Karpas-422 (cell line): ENCODE measurements at regions not wholly inside any gene's neighbourhood (a gene's known extent, or its start where the extent isn't known, plus 50 kb on each side); places are given as distances from the start of the nearest gene placed in this dataset.

ENCODE experiments used
- DNase-seq: peaks from one replicate; pipeline ENCODE4 v3.0.0-alpha.2; 2015
- H2AFZ ChIP-seq: fragments of 200-600 bp; sonication (generic); 2 replicates; pipeline ENCODE4 v1.6.1; 2014; ENCODE audit warnings: antibody characterized with exemption, low read length, mixed read lengths
- H3K27ac ChIP-seq: fragments of 200-600 bp; sonication (generic); 2 replicates; pipeline ENCODE4 v1.5.1; 2014; ENCODE audit warnings: mild to moderate bottlenecking, low read length, moderate library complexity
- H3K27me3 ChIP-seq: fragments of 200-600 bp; sonication (generic); 2 replicates; pipeline ENCODE4 v1.6.1; 2014; ENCODE audit warnings: low read length, mixed read lengths
- H3K36me3 ChIP-seq: fragments of 200-600 bp; sonication (generic); 2 replicates; pipeline ENCODE4 v1.6.1; 2014; ENCODE audit warnings: low read length, mixed read lengths; ENCODE audit not compliant: insufficient read depth
- H3K4me1 ChIP-seq: fragments of 200-600 bp; sonication (generic); 2 replicates; pipeline ENCODE4 v1.6.1; 2014; ENCODE audit warnings: mild to moderate bottlenecking, low read length, mixed read lengths
- H3K4me2 ChIP-seq: fragments of 200-600 bp; sonication (generic); 2 replicates; pipeline ENCODE4 v1.6.1; 2014; ENCODE audit warnings: low read length, low read depth, mild to moderate bottlenecking; ENCODE audit not compliant: poor library complexity, severe bottlenecking
- H3K4me3 ChIP-seq: fragments of 200-600 bp; sonication (generic); 2 replicates; pipeline ENCODE4 v1.5.1; 2014; ENCODE audit warnings: mild to moderate bottlenecking, antibody characterized with exemption, low read length, mixed read lengths
- H3K79me2 ChIP-seq: fragments of 200-600 bp; sonication (generic); 2 replicates; pipeline ENCODE4 v1.6.1; 2014; ENCODE audit warnings: mild to moderate bottlenecking, low read length, mixed read lengths
- H3K9ac ChIP-seq: fragments of 200-600 bp; sonication (generic); 2 replicates; pipeline ENCODE4 v1.6.0; 2014; ENCODE audit warnings: low read length
- H3K9me2 ChIP-seq: fragments of 200-600 bp; sonication (generic), shearing (Covaris generic); replicated peaks from 2 replicates; pipeline ENCODE4 v1.6.0; 2014; ENCODE audit warnings: mild to moderate bottlenecking, low read length, moderate library complexity; ENCODE audit not compliant: insufficient read depth
- H3K9me3 ChIP-seq: fragments of 300-700, 200-600 bp; sonication (generic); 2 replicates; pipeline ENCODE4 v1.6.1; 2014; ENCODE audit warnings: low read length, mixed read lengths
- H4K20me1 ChIP-seq: fragments of 200-600 bp; sonication (generic); 2 replicates; pipeline ENCODE4 v1.6.1; 2014; ENCODE audit warnings: mild to moderate bottlenecking, antibody characterized with exemption, low read length, low read depth; ENCODE audit not compliant: insufficient read depth

- no peak overlapping the region for H2AFZ ChIP-seq
- no peak for DNase-seq
These were observed 502.8 kb upstream of the GOT2 start for GRCh38 chr16:59236804-59237458.

GRCh38 chr16:59224401-59224800, 490.3 kb upstream of the GOT2 start:
- no peak for DNase-seq
- H4K20me1 ChIP-seq = no peaks in the 10 kb centered on the region

More at GRCh38 chr16:59236804-59237458, 502.8 kb upstream of the GOT2 start:
- Histone ChIP-seq H3K27me3 (no peaks in the 10 kb centered on the region), H3K27ac (no peak overlapping the region), H3K9ac (no peak overlapping the region), H3K79me2 (no peaks in the 10 kb centered on the region), H3K36me3 (no peaks in the 10 kb centered on the region), H3K9me3 (no peaks in the 10 kb centered on the region), H4K20me1 (no peaks in the 10 kb centered on the region), H3K9me2 (no peaks in the 10 kb centered on the region), H3K4me3 (no peak overlapping the region), H3K4me1 (no peaks in the 10 kb centered on the region), H3K4me2 (no peak overlapping the region)

GRCh38 chr16:59220011-59220410, 485.9 kb upstream of the GOT2 start:
- no peak overlapping the region for H2AFZ ChIP-seq
- H3K79me2 ChIP-seq = no peaks in the 10 kb centered on the region
- H3K27me3 ChIP-seq = no peaks in the 10 kb centered on the region
- H3K9me2 ChIP-seq = no peaks in the 10 kb centered on the region
- no peaks in the 10 kb centered on the region for H3K4me1 ChIP-seq
- no peak for DNase-seq
- no peaks in the 10 kb centered on the region for H4K20me1 ChIP-seq
- H3K4me2 ChIP-seq = no peak overlapping the region
- H3K9ac ChIP-seq = no peak overlapping the region
- no peaks in the 10 kb centered on the region for H3K9me3 ChIP-seq
- H3K36me3 ChIP-seq = no peaks in the 10 kb centered on the region
- H3K27ac ChIP-seq = no peak overlapping the region
- no peak overlapping the region for H3K4me3 ChIP-seq

More at GRCh38 chr16:59224401-59224800, 490.3 kb upstream of the GOT2 start:
- H3K27ac ChIP-seq = no peak overlapping the region
- H3K9me2 ChIP-seq = no peaks in the 10 kb centered on the region
- H3K9ac ChIP-seq = no peak overlapping the region
- H2AFZ ChIP-seq = no peak overlapping the region
- no peak overlapping the region for H3K4me2 ChIP-seq
- no peaks in the 10 kb centered on the region for H3K9me3 ChIP-seq
- H3K4me3 ChIP-seq = no peak overlapping the region
- no peaks in the 10 kb centered on the region for H3K4me1 ChIP-seq
- no peaks in the 10 kb centered on the region for H3K79me2 ChIP-seq
- H3K27me3 ChIP-seq = no peaks in the 10 kb centered on the region
- no peaks in the 10 kb centered on the region for H3K36me3 ChIP-seq

GRCh38 chr16:59216291-59216690, 482.2 kb upstream of the GOT2 start:
- DNase-seq = no peak
- H3K79me2 ChIP-seq = no peaks in the 10 kb centered on the region
- H3K36me3 ChIP-seq = no peaks in the 10 kb centered on the region
- H3K4me3 ChIP-seq = no peak overlapping the region
- H4K20me1 ChIP-seq = no peaks in the 10 kb centered on the region
- peaks cover 2% of the 10 kb centered on the region; the same call in 1 of the 2 replicates for H3K27me3 ChIP-seq
- H3K9me2 ChIP-seq = no peaks in the 10 kb centered on the region
- no peak overlapping the region for H3K27ac ChIP-seq
- H3K9ac ChIP-seq = no peak overlapping the region
- H3K9me3 ChIP-seq = no peaks in the 10 kb centered on the region
- no peak overlapping the region for H3K4me2 ChIP-seq
- H2AFZ ChIP-seq = no peak overlapping the region
- H3K4me1 ChIP-seq = peaks cover 2% of the 10 kb centered on the region; the same call in 1 of the 2 replicates

- Histone ChIP-seq H3K4me1 (peaks cover 2% of the 10 kb centered on the region; the same call in 1 of the 2 replicates), H3K4me2 (no peak overlapping the region), H3K9ac (no peak overlapping the region), H3K36me3 (no peaks in the 10 kb centered on the region), H3K9me2 (no peaks in the 10 kb centered on the region), H3K9me3 (no peaks in the 10 kb centered on the region), H3K4me3 (no peak overlapping the region), H3K27ac (no peak overlapping the region), H3K27me3 (peaks cover 2% of the 10 kb centered on the region; the same call in 1 of the 2 replicates), H3K79me2 (no peaks in the 10 kb centered on the region), H2AFZ (no peak overlapping the region), H4K20me1 (no peaks in the 10 kb centered on the region)
- no peak for DNase-seq
These were observed 480.3 kb upstream of the GOT2 start for GRCh38 chr16:59214455-59214854.

- Histone ChIP-seq H3K79me2 (no peaks in the 10 kb centered on the region), H3K4me1 (peaks cover 2% of the 10 kb centered on the region; the same call in 1 of the 2 replicates), H2AFZ (no peak overlapping the region), H3K9me3 (no peaks in the 10 kb centered on the region), H3K27ac (no peak overlapping the region), H3K9ac (no peak overlapping the region), H3K36me3 (no peaks in the 10 kb centered on the region), H3K9me2 (no peaks in the 10 kb centered on the region), H4K20me1 (no peaks in the 10 kb centered on the region), H3K4me2 (no peak overlapping the region), H3K4me3 (no peak overlapping the region), H3K27me3 (peaks cover 2% of the 10 kb centered on the region; the same call in 1 of the 2 replicates)
- DNase-seq = no peak
These were observed 479.8 kb upstream of the GOT2 start for GRCh38 chr16:59213952-59214351.

GRCh38 chr16:59212492-59213024, 478.4 kb upstream of the GOT2 start:
- peaks cover 2% of the 10 kb centered on the region; the same call in 1 of the 2 replicates for H3K27me3 ChIP-seq
- no peaks in the 10 kb centered on the region for H4K20me1 ChIP-seq
- H3K9me3 ChIP-seq = no peaks in the 10 kb centered on the region
- H3K9me2 ChIP-seq = no peaks in the 10 kb centered on the region
- no peak for DNase-seq
- no peak overlapping the region for H3K27ac ChIP-seq
- no peak overlapping the region for H3K4me3 ChIP-seq
- H2AFZ ChIP-seq = no peak overlapping the region
- no peaks in the 10 kb centered on the region for H3K79me2 ChIP-seq
- H3K9ac ChIP-seq = no peak overlapping the region
- H3K4me2 ChIP-seq = no peak overlapping the region
- no peaks in the 10 kb centered on the region for H3K36me3 ChIP-seq
- H3K4me1 ChIP-seq = peaks cover 2% of the 10 kb centered on the region; the same call in 1 of the 2 replicates

GRCh38 chr16:59210955-59211541, 476.9 kb upstream of the GOT2 start:
- H3K9ac ChIP-seq = no peak overlapping the region
- peaks cover 2% of the 10 kb centered on the region; the same call in 1 of the 2 replicates for H3K4me1 ChIP-seq
- H3K9me2 ChIP-seq = no peaks in the 10 kb centered on the region
- no peaks in the 10 kb centered on the region for H4K20me1 ChIP-seq
- H3K4me3 ChIP-seq = no peak overlapping the region
- no peak for DNase-seq
- H3K4me2 ChIP-seq = no peak overlapping the region
- peaks cover 2% of the 10 kb centered on the region; the same call in 1 of the 2 replicates for H3K27me3 ChIP-seq
- no peaks in the 10 kb centered on the region for H3K9me3 ChIP-seq
- no peak overlapping the region for H2AFZ ChIP-seq
- H3K36me3 ChIP-seq = no peaks in the 10 kb centered on the region
- H3K79me2 ChIP-seq = no peaks in the 10 kb centered on the region
- no peak overlapping the region for H3K27ac ChIP-seq
